OCI-LY7 (cell line): ENCODE measurements at regions not wholly inside any gene's neighbourhood (a gene's known extent, or its start where the extent isn't known, plus 50 kb on each side); places are given as distances from the start of the nearest gene placed in this dataset.
"Not testable (repeated sequence)": the region's sequence is repeated elsewhere in the genome, so short reads cannot be mapped to it uniquely, and the experiment has no call there.

Experiments used
- BruUV-seq: library from RNA; stranded (reverse); fragments of 400-500 nt; replicated peaks from 2 replicates; lab custom pipeline; 2021; lab: Mats Ljungman, UMichigan
- CTCF ChIA-PET: fragments of 300-600 bp; sonication (Branson Sonifier 250); formaldehyde crosslinking; loops from one replicate; lab custom pipeline; 2022; ENCODE audit warnings: antibody characterized with exemption; ENCODE audit not compliant: unreplicated experiment; lab: Charles Lee
- POLR2A ChIA-PET: fragments of 300-600 bp; sonication (Branson Sonifier 250); formaldehyde crosslinking; loops from one replicate; lab custom pipeline; 2022; ENCODE audit warnings: antibody characterized with exemption; lab: Charles Lee
- DNase-seq: peaks from one replicate; pipeline ENCODE4 v3.0.0-alpha.2; 2015; ENCODE audit warnings: low spot score
- H2AFZ ChIP-seq: fragments of 200-600 bp; sonication (generic), shearing (Covaris generic); 2 replicates; pipeline ENCODE4 v1.6.1; 2014; ENCODE audit warnings: mild to moderate bottlenecking, antibody characterized with exemption, low read length, moderate library complexity
- H3K27ac ChIP-seq: fragments of 200-600 bp; sonication (generic); 2 replicates; pipeline ENCODE4 v1.5.1; 2014; ENCODE audit warnings: mixed run types, low read depth, mild to moderate bottlenecking, moderate library complexity, low read length, inconsistent platforms; ENCODE audit not compliant: poor library complexity, severe bottlenecking
- H3K36me3 ChIP-seq: fragments of 200-600 bp; sonication (generic); 2 replicates; pipeline ENCODE4 v1.6.1; 2014; ENCODE audit warnings: mild to moderate bottlenecking, antibody characterized with exemption, low read length, moderate library complexity, mixed read lengths; ENCODE audit not compliant: insufficient read depth
- H3K4me1 ChIP-seq: fragments of 200-600 bp; sonication (generic); 2 replicates; pipeline ENCODE4 v1.5.1; 2014; ENCODE audit warnings: mild to moderate bottlenecking, low read length; ENCODE audit not compliant: insufficient read depth, poor library complexity, severe bottlenecking
- H3K4me2 ChIP-seq: fragments of 200-600 bp; sonication (generic); 2 replicates; pipeline ENCODE4 v1.6.1; 2014; ENCODE audit warnings: mild to moderate bottlenecking, low read length
- H3K4me3 ChIP-seq: fragments of 200-600 bp; sonication (generic); 2 replicates; pipeline ENCODE4 v1.5.1; 2014; ENCODE audit warnings: mild to moderate bottlenecking, low read depth, low read length; ENCODE audit not compliant: poor library complexity, severe bottlenecking
- H3K79me2 ChIP-seq: fragments of 200-600 bp; sonication (generic); 2 replicates; pipeline ENCODE4 v1.6.1; 2016; ENCODE audit warnings: low read depth, mild to moderate bottlenecking, low read length, moderate library complexity, mixed read lengths; ENCODE audit not compliant: insufficient read depth
- H3K9me2 ChIP-seq: fragments of 200-600 bp; sonication (generic); 2 replicates; pipeline ENCODE4 v1.6.1; 2016; ENCODE audit warnings: mild to moderate bottlenecking, low read length, mixed read lengths; ENCODE audit not compliant: insufficient read depth
- H3K9me3 ChIP-seq: fragments of 200-600 bp; sonication (generic); 2 replicates; pipeline ENCODE4 v1.6.1; 2014; ENCODE audit warnings: mild to moderate bottlenecking, mixed run types, low read length, mixed read lengths
- H4K20me1 ChIP-seq: fragments of 200-600 bp; sonication (generic); 2 replicates; pipeline ENCODE4 v1.6.1; 2014; ENCODE audit warnings: mild to moderate bottlenecking, antibody characterized with exemption, low read length, moderate library complexity, mixed read lengths; ENCODE audit not compliant: insufficient read depth
- EZH2phosphoT487 ChIP-seq: fragments of 200-600 bp; sonication (generic); IDR thresholded peaks from 2 replicates; pipeline ENCODE4 v1.6.1; 2018; ENCODE audit warnings: low read depth, borderline replicate concordance, mild to moderate bottlenecking, mixed run types, antibody characterized with exemption, low read length, moderate library complexity, mixed read lengths
- intact Hi-C: fragments of 100-400 bp; cut with micrococcal nuclease; formaldehyde crosslinking; loops from one replicate; pipeline ENCODE4 v1.10.0; 2022; ENCODE audit not compliant: unreplicated experiment
- TF ChIP-seq, protein P1 (sequence below): fragments of 200-600 bp; sonication (generic); conservative IDR thresholded peaks from 2 replicates; pipeline ENCODE4 v1.5.1; 2014; ENCODE audit warnings: mild to moderate bottlenecking, antibody characterized with exemption, low read length, moderate library complexity, mixed read lengths

DNA sequence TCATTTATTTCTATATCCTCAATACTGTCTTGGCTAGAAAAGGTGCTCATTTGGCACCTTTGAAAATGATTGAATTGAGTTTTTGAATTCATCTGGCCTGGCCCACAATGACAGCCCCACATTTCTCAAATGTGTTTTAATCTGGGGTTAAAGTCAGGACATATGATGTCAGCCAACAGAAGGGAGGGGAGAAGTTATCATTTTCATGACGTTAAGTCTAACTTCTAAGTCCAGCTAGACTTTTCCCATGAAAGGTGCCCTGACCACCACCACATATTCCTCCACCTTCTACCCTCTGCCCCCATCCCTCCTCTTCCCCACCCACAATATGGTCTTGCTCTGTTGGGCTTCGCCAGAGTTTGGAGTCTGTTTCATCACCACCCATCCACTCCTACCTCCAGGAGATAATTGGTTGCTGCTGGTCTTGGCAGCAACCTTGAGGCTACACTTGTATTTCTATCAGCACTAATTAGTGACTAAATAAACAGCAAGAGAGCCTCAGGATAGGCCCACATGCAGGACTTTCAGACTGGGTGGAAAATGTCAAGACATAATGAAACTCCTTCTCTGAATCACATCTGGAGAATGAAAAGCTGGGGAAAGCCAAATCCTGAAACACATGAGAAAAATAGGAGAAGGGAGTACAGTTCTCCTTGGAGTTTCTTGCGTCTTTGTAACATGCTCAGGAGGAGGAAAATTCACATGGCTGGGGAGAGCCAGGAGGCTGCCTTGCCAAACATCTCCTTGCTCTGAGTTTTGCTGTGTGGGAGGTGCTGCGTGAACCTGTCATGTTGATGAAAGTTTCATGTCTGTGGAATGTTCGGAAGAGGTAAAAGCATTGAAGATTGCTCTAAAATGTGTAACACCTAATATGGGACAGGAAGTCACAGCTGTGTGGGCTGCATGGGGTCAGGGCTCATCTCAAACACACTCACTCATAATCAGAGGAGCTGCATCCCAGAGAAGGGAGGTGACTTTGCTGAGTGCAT is 544.7 kb upstream of the KLF4 start:
- no TSS peak for BruUV-seq
- Histone ChIP-seq H3K4me2 (no peak overlapping the region), H4K20me1 (no peaks in the 10 kb centered on the region), H3K9me2 (no peaks in the 10 kb centered on the region), H2AFZ (no peak overlapping the region), H3K9me3 (no peaks in the 10 kb centered on the region), H3K4me3 (no peak overlapping the region), H3K4me1 (no peaks in the 10 kb centered on the region), H3K36me3 (no peaks in the 10 kb centered on the region), H3K79me2 (no peaks in the 10 kb centered on the region), H3K27ac (no peak overlapping the region)
- POLR2A ChIA-PET, result no interaction called here
- CTCF ChIA-PET, result no interaction called here
- no peak for DNase-seq
- TF ChIP-seq, protein P1, sequence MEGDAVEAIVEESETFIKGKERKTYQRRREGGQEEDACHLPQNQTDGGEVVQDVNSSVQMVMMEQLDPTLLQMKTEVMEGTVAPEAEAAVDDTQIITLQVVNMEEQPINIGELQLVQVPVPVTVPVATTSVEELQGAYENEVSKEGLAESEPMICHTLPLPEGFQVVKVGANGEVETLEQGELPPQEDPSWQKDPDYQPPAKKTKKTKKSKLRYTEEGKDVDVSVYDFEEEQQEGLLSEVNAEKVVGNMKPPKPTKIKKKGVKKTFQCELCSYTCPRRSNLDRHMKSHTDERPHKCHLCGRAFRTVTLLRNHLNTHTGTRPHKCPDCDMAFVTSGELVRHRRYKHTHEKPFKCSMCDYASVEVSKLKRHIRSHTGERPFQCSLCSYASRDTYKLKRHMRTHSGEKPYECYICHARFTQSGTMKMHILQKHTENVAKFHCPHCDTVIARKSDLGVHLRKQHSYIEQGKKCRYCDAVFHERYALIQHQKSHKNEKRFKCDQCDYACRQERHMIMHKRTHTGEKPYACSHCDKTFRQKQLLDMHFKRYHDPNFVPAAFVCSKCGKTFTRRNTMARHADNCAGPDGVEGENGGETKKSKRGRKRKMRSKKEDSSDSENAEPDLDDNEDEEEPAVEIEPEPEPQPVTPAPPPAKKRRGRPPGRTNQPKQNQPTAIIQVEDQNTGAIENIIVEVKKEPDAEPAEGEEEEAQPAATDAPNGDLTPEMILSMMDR, result no peak
- TF ChIP-seq EZH2phosphoT487, result no peak
- intact Hi-C loops, result no loop called here

DNA sequence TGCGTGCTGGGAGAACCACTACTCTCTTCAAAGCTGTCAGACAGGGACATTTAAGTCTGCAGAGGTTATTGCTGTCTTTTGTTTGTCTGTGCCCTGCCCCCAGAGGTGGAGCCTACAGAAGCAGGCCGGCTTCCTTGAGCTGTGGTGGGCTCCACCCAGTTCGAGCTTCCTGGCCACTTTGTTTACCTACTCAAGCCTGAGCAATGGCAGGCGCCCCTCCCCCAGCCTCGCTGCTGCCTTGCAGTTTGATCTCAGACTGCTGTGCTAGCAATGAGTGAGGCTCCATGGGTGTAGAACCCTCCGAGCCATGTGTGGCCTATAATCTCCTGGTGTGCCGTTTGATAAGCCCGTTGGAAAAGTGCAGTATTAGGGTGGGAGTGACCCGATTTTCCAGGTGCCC is 542.5 kb upstream of the KLF4 start:
- H4K20me1 ChIP-seq, intact Hi-C loops, H3K4me1 ChIP-seq, H2AFZ ChIP-seq, DNase-seq, H3K36me3 ChIP-seq, H3K9me3 ChIP-seq, CTCF ChIA-PET, H3K4me2 ChIP-seq, H3K9me2 ChIP-seq, BruUV-seq, H3K4me3 ChIP-seq, H3K27ac ChIP-seq, H3K79me2 ChIP-seq, POLR2A ChIA-PET: not testable (repeated sequence)

DNA sequence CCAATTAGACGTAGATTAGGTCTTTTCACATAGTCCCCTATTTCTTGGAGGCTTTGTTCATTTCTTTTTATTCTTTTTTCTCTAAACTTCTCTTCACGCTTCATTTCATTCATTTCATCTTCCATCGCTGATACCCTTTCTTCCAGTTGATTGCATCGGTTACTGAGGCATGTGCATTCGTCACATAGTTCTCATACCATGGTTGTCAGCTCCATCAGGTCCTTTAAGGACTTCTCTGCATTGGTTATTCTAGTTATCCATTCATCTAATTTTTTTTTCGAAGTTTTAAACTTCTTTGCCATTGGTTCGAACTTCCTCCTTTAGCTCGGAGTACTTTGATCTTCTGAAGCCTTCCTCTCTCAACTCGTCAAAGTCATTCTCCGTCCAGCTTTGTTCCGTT is 541.7 kb upstream of the KLF4 start:
- CTCF ChIA-PET, intact Hi-C loops, H3K79me2 ChIP-seq, H3K4me3 ChIP-seq, H3K4me2 ChIP-seq, H3K9me3 ChIP-seq, POLR2A ChIA-PET, DNase-seq, H4K20me1 ChIP-seq, H2AFZ ChIP-seq, H3K9me2 ChIP-seq, H3K36me3 ChIP-seq, BruUV-seq, H3K4me1 ChIP-seq, H3K27ac ChIP-seq: not testable (repeated sequence)

DNA sequence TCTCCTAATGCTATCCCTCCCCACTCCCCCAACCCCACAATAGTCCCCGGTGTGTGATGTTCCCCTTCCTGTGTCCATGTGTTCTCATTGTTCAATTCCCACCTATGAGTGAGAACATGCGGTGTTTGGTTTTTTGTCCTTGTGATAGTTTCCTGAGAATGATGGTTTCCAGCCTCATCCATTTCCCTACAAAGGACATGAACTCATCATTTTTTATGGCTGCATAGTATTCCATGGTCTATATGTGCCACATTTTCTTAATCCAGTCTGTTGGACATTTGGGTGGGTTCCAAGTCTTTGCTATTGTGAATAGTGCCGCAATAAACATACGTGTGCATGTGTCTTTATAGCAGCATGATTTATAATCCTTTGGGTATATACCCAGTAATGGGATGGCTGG is 537.1 kb upstream of the KLF4 start:
- BruUV-seq, intact Hi-C loops, H2AFZ ChIP-seq, H3K4me2 ChIP-seq, POLR2A ChIA-PET, DNase-seq, H3K79me2 ChIP-seq, H3K9me2 ChIP-seq, H4K20me1 ChIP-seq, H3K9me3 ChIP-seq, CTCF ChIA-PET, H3K36me3 ChIP-seq, H3K4me3 ChIP-seq, H3K4me1 ChIP-seq, H3K27ac ChIP-seq: not testable (repeated sequence)
